Hindlimb muscle (tissue), 1 donor: ENCODE measurements at regions not wholly inside any gene's neighbourhood (a gene's known extent, or its start where the extent isn't known, plus 50 kb on each side); places are given as distances from the start of the nearest gene placed in this dataset.
"Not testable (repeated sequence)": the region's sequence is repeated elsewhere in the genome, so short reads cannot be mapped to it uniquely, and the experiment has no call there.

Experiments used
- DNase-seq: peaks from one replicate; pipeline ENCODE4 v3.0.0-alpha.2; 2013

DNA sequence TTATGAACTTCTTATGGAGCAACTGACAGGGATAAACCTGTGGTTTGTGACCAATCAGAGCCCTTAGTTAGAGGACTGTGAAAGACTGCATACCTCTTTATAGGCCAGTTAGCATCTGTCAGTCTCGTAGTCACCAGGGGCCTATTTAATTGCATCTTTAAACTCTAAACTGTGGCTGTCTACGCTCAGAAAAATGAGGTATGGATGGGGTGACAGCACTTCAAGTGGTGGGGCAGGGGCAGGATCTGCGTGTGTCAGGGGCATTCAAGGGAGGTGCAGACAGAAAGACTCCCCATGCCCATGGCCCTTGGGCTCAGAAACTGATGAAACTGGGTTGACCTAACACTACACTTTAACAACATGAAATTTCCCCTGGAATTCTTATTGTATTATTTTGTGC lies 132.6 kb upstream of the TBCA start:
- no peak for DNase-seq

DNA sequence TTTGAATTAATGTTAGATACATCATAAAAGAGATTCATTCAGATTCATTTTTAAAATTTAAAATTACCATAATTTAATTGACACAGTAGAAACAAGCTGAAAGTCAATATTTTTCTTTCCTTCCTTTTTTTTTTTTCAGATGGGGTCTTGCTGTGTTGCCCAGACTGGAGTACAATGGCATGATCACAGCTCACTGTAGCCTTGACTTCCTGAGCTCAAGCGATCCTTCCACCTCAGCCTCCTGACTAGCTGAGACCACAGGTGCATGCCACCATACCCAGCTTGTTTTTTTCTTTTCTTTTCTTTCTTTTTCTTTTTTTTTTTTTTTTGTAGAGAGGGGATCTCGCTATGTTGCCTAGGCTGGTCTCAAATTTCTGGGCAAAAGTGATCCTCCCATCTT lies 131.6 kb upstream of the TBCA start:
- DNase-seq, result no peak

DNA sequence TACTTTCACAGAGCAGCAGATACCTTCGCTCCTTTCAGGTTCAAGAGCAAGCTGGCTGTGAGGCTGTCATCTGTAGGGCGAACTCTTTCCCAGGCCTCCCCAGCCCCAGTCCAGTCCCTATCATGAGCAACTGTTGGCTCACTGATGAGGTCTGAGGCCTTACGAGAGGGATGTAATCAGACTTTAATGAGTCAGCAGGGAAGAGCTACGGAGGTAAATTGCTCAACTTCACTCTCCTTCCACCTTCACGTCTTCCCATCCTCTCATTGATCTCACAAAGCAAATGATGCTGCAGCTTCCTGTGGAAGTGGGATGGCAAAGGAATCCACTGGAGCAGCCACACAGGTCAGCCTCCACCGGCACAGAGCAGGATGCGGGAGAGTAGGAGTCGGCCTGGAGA lies 130.7 kb upstream of the TBCA start:
- DNase-seq, result no peak

DNA sequence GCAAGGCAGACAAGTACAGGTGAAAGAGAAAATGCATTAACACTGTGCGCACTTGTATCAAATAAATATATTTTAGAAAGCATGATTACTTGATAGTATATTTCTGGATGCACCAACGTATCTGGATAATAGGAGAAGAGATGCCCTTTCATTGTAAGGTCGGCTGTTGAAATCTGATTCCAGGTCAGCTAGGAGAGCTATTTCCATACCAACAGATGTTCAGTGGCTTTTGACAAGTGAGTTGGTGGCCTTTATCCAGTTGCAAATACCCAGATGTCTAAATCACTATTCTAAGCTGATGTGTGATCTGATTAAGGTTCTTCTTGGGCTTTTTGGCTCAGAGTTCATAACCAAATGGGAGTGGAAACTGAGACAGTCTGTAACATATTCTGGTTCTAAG lies 128.2 kb upstream of the TBCA start:
- DNase-seq, result no peak

DNA sequence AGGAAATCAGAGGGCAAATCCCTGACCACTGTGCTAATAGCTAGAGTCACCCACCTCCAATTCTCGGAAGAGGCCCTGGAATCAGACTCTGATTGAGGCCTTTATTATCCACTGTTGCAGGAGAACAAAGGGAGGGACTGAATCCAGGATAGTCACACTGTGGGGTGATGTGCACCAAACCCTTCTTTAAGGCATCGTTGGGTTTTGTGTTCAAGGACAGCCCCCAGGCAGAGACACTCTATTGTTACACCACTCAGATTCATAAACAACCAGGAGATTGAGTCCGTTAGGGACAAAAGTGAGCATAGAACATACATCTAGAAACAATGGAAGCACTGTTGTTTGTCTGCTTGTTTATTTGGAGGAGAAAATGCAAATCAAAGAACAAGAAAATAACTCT lies 124.6 kb upstream of the TBCA start:
- DNase-seq, result no peak

DNA sequence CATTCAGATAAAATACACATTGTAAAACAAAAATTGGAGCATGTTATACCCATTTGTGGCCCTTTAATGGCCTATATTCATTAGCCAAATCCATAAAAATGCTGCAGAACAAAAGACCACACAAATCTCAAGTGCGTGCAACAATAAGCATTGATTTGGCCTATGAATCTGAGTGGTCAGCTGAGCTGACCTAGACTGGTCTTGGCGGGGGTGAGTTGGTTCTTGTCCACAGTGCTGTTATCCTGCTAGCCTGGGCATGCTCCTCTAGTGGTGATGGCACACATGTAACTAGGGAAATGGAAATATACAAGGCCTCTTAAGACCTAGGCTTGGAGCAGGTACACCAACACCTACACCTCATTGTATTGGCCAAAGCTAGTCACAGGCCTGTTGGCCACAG lies 122.2 kb upstream of the TBCA start:
- DNase-seq, result no peak

DNA sequence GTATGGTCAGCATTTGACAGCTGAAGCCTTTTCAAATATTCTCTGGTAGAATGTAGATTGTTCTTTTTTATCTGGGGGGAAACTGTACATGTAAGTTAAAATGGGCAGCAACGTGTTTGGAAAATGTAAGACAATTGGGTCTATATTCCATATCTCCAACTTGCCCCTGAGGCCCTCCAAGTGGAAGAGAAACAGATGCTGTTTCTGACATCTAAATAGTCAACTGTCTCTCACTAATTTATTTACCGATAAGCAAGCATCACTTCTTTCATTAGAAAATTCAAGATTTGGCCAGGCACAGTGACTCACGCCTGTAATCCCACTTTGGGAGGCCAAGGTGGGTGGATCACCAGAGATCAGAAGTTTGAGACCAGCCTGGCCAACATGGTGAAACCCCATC lies 120.2 kb upstream of the TBCA start:
- DNase-seq, result no peak

DNA sequence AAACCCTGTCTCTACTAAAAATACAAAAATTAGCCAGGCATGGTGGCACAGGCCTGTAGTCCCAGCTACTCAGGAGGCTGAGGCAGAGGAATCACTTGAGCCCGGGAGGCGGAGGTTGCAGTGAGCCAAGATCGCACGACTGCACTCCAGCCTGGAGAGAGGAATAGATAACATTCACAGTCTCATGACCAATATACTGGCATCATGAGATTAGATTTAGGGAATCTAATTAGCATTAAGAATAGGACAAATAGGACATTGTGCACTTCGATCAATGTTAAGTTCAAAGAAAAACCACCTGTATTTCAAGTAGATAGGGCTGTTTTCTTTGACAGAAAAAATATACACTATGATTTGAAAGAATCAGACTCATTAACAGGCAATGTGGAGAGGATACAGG lies 118.0 kb upstream of the TBCA start:
- DNase-seq, result not testable (repeated sequence)

DNA sequence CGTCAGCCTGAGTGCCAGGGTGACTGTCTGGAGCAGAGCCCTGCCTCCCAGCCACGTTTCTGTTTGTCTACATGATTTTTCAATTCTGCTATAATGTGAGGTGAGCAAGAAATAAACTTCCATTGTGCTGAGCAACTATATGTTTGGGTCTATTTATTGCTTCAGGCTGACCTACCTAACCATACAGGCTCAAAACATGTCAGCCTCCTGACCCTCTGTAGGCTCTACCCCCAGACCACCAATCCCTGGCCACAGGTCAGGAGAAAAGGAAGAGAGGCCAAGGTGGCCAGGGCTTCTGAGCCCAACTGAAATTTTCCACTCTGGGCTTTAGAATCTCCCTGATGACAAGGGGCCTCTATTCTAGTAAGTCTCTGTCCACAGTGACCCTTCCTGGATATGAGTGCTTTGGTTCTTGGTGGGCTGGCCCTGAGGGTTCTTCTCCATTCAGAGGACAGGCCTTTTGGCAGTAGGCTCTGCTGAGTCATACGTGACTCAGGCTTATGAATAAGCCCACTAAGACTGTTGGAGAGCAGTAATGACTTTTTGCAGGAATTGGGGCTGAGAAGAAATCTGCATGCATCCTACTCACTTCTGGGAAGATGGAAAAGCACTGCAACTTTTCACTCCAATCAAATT lies 117.2 kb upstream of the TBCA start:
- DNase-seq, result no peak

DNA sequence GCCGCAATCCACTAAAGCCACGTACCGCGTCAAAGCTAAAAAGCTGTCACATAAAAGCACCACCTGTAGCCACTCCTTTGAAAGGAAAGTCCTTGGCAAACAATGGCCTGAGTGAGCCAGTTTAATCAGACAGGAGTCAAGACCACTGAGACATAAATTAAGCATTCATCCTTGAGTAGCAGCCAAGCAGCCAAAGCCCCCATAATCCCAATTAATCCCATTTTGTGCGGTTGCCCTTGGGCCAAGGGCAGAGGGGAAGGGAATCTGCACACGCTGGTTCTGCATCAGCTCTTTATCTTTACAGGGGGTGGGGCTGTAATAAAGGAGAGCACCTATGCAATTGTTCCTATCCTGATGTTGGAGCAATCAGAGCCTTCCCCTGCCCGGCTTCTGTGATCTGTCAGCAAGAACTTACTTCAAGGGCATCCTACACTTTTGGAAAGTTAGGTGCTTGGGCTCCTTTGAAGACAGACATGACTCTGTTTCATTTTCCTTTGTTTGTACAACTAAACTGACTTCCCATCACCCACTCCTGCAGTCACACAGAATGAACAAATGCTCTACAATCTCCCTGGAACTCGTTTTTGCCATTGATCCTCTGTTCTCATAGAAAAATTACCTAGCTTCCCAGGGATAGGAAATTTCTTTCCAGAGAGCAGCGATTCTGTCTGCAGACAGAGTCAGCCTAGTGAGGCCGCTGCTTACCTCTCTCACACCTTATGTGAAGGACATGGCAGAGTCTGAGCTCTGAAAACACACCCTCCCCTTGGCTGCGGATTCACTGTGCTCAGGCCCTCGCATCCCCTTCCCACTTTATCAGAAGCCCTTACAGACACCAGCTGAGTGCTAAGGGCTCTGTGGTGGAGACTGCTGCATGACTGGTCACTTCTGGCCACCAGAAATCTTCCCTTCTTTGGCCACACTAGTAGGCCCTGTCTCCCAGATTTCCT lies 116.2 kb upstream of the TBCA start:
- DNase-seq, result no peak

DNA sequence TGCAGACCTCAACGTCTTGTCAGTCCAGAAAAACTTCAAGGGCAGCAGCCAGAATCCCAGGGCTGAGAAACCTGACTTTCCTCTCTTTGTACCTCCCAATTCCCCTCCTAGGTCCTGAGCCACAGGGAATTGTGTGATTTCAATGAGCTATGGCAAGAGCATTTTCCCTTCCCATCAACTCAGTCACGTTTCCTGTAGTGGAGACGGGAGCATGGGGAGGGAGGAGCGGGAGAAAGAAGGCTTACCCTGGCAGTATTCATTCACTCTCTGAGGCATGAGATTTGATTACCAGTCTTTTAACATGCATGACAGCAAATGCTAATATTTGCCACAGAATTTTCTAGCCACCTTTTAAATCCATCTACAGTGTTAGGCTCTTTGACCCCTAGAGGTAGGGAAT lies 109.4 kb upstream of the TBCA start:
- DNase-seq, result no peak

DNA sequence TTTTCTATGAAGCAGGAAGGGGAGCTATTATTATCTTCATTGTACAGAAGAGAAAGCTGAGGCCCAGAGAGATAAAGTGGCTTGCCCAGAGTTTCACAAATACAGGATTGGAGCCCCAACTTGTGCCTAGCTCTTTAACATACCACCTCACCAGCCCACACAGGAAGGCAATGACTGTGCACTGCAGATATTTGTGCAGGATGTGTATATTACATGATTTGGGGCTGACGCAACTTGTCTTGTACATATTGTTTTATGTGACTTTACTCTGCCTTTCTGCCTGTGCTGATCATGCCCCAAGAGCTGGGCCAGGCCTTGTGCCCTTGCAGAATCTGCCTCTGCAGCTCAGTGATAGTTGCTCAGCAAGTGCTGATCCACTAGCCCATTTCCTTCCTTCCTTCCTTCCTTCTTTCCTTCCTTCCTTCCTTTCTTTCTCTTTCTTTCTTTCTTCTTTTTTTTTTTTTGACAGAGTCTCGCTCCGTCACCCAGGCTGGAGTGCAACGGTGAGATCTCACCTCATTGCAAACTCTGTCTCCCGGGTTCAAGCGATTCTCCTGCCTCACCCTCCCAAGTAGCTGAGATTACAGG lies 106.6 kb upstream of the TBCA start:
- no peak for DNase-seq

DNA sequence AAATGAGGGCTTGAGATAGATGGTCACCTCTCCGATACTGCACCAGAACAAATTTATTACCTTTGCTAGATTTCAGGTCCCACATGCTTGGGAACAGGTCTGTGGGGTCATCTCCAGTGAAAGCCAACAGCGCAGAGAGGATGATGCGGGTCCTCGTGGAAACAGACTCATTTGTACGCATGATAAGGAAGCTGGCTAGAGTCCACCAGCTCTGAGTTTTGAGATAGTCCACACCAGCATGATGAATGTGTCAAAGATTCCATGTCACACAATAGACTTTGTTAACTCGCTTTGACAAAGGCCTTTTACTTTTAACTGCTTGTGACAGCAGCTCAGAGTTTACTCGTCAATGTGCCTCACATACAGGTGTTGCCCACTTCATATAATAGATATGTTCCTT lies 105.4 kb upstream of the TBCA start:
- no peak for DNase-seq

DNA sequence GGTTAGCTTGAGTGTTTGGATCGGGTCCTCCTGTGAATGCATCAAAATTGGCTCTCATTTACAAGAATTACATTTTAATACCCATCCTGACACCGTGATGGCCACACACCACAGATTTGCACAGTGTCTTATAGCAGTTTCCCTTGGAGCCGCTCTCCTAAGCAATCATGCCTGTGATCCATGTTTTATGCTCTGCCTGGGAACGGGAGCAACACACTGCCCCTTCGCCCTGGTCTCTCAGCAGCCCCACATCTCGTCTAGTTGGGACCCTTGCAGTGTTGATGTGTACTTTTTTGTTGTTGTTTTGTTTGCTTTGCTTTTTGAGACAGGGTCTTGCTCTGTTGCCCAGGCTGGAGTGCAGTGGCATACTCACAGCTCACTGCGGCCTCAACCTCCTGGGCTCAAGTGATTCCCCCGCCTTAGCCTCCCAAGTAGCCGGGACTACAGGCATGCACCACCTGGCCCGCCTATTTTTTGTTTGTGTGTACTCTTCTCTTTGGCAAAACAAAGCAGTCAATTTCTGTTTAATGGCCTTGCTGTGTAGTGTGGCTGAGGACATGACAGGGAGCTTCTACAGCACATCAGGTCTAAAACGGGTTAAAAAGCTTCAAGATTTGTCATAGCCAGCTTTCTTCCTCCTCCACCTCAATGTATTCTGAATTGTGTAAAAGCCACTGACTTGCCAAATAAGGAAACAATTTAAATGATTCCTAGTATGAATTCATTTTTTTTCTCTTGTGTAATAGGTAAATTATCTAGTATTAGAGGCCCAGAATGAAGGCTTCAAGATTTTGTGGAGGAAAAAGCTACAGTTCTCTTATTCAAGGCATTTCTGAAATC lies 101.6 kb upstream of the TBCA start:
- no peak for DNase-seq

DNA sequence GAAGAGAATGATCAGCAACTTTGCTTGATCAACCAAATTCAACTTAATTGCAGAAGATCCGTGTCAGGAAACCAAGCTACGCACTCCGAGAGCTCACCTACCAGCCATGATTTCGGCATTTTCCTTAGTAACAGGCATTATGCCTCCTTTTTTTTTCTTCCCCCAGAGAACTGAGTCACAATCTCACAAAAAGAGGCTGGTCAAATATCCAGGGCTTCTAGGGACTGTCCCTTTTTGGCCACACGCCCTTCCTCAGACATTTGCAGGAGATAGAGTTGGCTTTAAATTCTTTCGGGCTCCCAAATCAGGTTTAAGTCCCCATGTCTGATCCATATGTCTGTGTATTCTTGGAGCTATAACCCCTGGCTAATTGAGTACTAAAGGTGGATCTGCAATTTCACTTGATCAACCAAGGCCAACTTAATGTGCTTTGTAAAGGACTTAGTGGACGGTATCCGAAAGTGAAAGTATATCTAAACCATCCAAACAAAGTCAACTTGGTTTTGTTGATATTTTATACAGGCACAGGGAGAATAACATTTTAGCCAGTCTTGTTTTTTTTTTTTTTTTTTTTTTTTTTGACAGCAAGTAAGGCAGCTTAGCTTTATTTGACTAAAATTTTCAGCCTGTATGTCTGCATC lies 100.8 kb upstream of the TBCA start:
- no peak for DNase-seq

DNA sequence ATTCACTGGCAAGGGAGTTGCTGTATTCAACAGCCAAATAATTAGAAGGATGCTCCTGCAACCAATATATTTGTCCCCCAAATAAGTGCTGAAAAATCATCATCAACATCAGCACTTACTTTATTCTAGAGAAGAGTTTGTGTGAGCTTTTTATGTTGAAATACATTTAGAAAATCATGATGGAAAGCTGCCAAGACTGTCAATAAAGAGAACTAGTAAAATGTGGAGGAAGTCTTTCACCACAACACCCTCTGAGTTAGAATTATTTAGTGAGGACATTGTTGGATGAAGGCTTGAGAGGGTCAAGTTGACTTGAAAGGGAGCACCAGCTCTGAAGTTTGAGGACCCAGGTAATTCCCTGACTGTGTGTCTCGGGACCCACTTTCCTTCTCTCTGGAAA lies 100.2 kb upstream of the TBCA start:
- no peak for DNase-seq

DNA sequence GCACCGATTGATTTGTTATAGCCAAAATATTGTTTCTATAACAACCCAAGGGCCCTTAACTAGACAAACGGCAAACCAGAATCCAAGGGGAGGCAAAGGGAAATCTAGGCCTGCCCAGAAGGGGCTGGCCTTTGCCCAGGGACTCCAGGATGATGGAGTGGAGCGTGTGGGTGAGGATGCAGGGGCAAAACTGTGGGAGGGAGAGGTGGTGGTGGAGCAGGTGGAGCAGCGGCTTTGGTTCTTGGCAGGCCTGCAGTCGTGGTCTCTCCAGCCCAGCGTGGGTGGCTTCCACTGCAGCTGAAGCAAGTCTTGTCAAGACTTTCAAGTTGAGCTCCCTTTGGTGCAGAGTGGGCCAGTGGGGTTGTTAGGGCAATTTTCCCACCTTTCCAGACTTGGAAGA lies 98.6 kb upstream of the TBCA start:
- DNase-seq, result no peak

DNA sequence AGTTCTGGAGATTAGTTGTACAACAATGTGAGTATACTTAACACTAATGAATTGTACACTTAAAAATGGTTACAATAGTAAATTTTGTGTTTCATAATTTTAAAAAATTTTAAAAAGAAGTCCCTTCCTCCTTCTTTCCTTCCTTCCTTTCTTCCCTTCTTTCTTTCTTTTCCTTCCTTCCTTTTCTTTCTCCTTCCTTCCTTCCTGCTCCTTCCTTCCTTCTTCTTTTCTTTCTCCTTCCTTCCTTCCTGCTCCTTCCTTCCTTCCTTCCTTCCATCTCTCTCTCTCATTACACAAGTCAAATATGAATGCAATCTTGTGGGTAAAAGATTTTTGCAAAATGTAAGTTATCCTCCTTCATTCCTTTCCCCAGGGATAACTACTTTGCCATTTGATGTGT lies 97.1 kb upstream of the TBCA start:
- DNase-seq, result no peak

DNA sequence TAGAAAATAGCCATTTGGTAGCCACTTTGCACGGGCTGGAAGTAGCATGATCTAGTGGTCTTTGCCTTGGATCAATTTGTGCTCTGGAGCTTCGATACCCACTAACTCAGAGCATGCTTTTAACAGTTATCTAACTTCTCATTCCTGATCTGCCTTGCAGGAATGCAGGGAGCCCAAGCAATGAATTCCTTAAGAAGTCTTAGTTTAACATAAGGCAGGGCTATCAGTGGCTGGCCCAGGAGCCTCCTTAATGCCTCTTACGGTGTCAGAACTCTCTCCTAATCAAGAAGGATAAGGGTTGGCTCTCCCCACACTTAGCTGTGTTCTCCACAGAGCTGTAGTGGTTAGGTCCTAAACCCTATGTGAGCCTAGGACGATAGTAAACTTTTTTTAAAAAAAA lies 95.8 kb upstream of the TBCA start:
- DNase-seq, result no peak

DNA sequence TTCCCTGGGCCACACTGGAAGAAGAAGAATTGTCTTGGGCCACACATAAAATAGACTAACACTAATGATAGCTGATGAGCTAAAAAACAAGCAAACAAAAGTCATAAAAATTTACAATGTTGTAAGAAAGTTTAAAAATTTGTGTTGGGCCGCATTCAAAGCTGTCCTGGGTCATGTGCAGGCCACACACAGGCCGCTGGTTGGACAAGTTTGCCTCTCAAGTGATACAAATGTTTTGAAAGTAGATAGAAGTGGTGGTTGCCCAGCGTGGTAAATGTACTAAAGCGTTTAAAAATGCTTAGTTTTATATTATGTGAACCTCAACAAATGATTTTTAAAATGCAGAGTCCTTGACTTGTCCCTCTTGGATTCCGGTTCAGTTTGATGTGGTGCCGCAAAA lies 94.9 kb upstream of the TBCA start:
- no peak for DNase-seq

DNA sequence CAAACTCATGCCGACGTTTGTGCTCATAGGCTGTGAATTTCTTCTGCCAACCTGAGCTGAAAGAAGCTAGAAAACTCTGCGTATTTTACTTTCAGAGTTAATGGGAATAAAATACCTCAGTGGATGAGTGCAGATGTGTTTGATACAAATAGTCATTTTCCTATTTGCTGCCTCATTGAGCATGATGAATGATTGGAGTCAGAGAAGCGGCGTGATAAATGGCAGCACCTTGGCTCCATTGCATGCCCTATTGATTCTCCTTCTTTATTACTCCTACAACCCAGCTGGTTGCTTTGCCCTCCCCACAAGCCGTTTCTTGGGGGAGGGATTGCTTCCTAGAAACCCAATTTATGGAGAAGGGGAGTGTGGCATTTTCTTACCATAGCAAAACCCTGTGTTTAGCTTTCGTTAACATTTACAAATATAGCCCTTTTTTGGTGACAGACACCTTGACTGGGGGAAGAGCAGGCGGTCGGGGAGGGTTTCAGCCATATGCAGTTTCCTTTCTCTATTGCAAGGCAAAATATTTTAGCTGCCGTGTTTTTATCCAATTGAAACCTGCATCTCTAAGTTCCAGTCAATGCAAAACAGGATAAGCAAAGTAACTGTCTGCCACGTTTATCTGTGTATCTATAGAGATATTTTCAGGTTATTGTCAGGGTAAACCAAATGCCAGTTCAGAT lies 93.1 kb upstream of the TBCA start:
- DNase-seq, result no peak

DNA sequence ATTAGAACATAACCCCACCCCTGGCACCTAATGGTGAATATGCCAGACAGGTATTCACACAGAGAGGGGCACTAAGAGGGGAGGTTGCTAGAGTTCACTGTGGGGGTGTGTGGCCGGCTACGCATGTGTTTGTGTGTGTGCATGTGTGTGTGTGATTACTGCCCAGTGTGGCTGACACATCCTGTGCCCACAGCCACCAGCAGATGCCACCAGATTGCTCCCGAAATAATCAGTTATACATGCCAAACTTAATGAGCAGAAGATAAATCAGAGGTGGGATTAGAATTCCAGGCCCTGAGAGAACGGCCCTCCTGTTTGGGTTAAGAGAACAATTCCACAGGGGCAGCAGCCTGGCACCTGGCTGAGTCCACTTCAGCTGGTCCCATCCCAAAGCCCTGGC lies 91.8 kb upstream of the TBCA start:
- DNase-seq, result no peak
